ENCODE measurements at regions not wholly inside any gene's neighbourhood (a gene's known extent, or its start where the extent isn't known, plus 50 kb on each side); places are given as distances from the start of the nearest gene placed in this dataset.

GRCh38 chr18:72427721-72428120 lies 116.4 kb downstream of the CBLN2 start:
- no peaks in the 10 kb centered on the region for H3K27me3 ChIP-seq (ENCODE audit: control insufficient read depth, insufficient read depth, low read length)
- H3K27ac ChIP-seq (ENCODE audit: low read length), result no peak overlapping the region
- DNase-seq (ENCODE audit: low read depth, low spot score) (no peak), ATAC-seq (no peak)
- in situ Hi-C loops (cut with HindIII; ENCODE audit: low pct_unique_long_range_greater_than_20kb, low sequenced_read_pairs), result no loop called here
- no peak for TF ChIP-seq POLR2AphosphoS5 (IDR thresholded peaks at IDR 0.05; ENCODE audit: low read depth, low read length)
- no peak for TF ChIP-seq REST (IDR thresholded peaks at IDR 0.05; ENCODE audit: insufficient read depth in 1 of 2, low read depth in 2 of 2, low read length in 1 of 2)
- no peak for TF ChIP-seq SIN3A (IDR thresholded peaks at IDR 0.05; ENCODE audit: borderline replicate concordance, insufficient read depth, low read depth, low read length)
- no peak for TF ChIP-seq TCF7L2 (IDR thresholded peaks at IDR 0.05; ENCODE audit: low read depth, low read length)
- TF ChIP-seq CTCF (IDR thresholded peaks at IDR 0.05), result no peak
- CTCF ChIA-PET, result no interaction called here
- no peak overlapping the region for H3K4me3 ChIP-seq (ENCODE audit: low read depth in 2 of 2, low read length in 2 of 2)
- no peaks in the 10 kb centered on the region for H3K4me1 ChIP-seq (ENCODE audit: control insufficient read depth, insufficient read depth, low read length)
- BruUV-seq (replicated peaks), result no TSS peak
- H3K9me3 ChIP-seq (ENCODE audit: control insufficient read depth, insufficient read depth, low read depth, low read length), result no peaks in the 10 kb centered on the region
- no peaks in the 10 kb centered on the region for H3K36me3 ChIP-seq (ENCODE audit: control insufficient read depth, insufficient read depth, low read length)
- intact Hi-C loops (cut with micrococcal nuclease; ENCODE audit: unreplicated experiment), result no loop called here
- POLR2A ChIA-PET, result no interaction called here

GRCh38 chr18:72419914-72420313 lies 124.2 kb downstream of the CBLN2 start:
- intact Hi-C loops (cut with micrococcal nuclease; ENCODE audit: unreplicated experiment), result no loop called here
- Histone ChIP-seq H3K4me1 (ENCODE audit: control insufficient read depth, insufficient read depth, low read length) (no peaks in the 10 kb centered on the region), H3K36me3 (ENCODE audit: control insufficient read depth, insufficient read depth, low read length) (no peaks in the 10 kb centered on the region), H3K27ac (ENCODE audit: low read length) (no peak overlapping the region), H3K9me3 (ENCODE audit: control insufficient read depth, insufficient read depth, low read depth, low read length) (no peaks in the 10 kb centered on the region), H3K4me3 (ENCODE audit: low read depth in 2 of 2, low read length in 2 of 2) (no peak overlapping the region), H3K27me3 (ENCODE audit: control insufficient read depth, insufficient read depth, low read length) (no peaks in the 10 kb centered on the region)
- ChIA-PET CTCF (no interaction called here), POLR2A (no interaction called here)
- DNase-seq (ENCODE audit: low read depth, low spot score) (no peak), ATAC-seq (no peak)
- no TSS peak for BruUV-seq (replicated peaks)
- in situ Hi-C loops (cut with HindIII; ENCODE audit: low pct_unique_long_range_greater_than_20kb, low sequenced_read_pairs), result no loop called here
- TF ChIP-seq SIN3A (IDR thresholded peaks at IDR 0.05; ENCODE audit: borderline replicate concordance, insufficient read depth, low read depth, low read length) (no peak), POLR2AphosphoS5 (IDR thresholded peaks at IDR 0.05; ENCODE audit: low read depth, low read length) (no peak), TCF7L2 (IDR thresholded peaks at IDR 0.05; ENCODE audit: low read depth, low read length) (no peak)

- CTCF ChIA-PET, result no interaction called here
- no TSS peak for BruUV-seq (replicated peaks)
- ATAC-seq, result no peak
- TF ChIP-seq CTCF (IDR thresholded peaks at IDR 0.05) (no peak), POLR2AphosphoS5 (IDR thresholded peaks at IDR 0.05; ENCODE audit: low read depth, low read length) (no peak), SIN3A (IDR thresholded peaks at IDR 0.05; ENCODE audit: borderline replicate concordance, insufficient read depth, low read depth, low read length) (no peak), REST (IDR thresholded peaks at IDR 0.05; ENCODE audit: insufficient read depth in 1 of 2, low read depth in 2 of 2, low read length in 1 of 2) (no peak), TCF7L2 (IDR thresholded peaks at IDR 0.05; ENCODE audit: low read depth, low read length) (no peak)
- H3K4me3 ChIP-seq (ENCODE audit: low read depth in 2 of 2, low read length in 2 of 2), result no peak overlapping the region
- H3K36me3 ChIP-seq (ENCODE audit: control insufficient read depth, insufficient read depth, low read length), result no peaks in the 10 kb centered on the region
- intact Hi-C loops (cut with micrococcal nuclease; ENCODE audit: unreplicated experiment) (no loop called here), in situ Hi-C loops (cut with HindIII; ENCODE audit: low pct_unique_long_range_greater_than_20kb, low sequenced_read_pairs) (no loop called here)
- POLR2A ChIA-PET, result no interaction called here
- H3K27ac ChIP-seq (ENCODE audit: low read length), result no peak overlapping the region
- H3K4me1 ChIP-seq (ENCODE audit: control insufficient read depth, insufficient read depth, low read length), result no peaks in the 10 kb centered on the region
- no peak for DNase-seq (ENCODE audit: low read depth, low spot score)
- no peaks in the 10 kb centered on the region for H3K9me3 ChIP-seq (ENCODE audit: control insufficient read depth, insufficient read depth, low read depth, low read length)
- H3K27me3 ChIP-seq (ENCODE audit: control insufficient read depth, insufficient read depth, low read length), result no peaks in the 10 kb centered on the region
Measured at GRCh38 chr18:72412927-72413326, 131.2 kb downstream of the CBLN2 start.
